ENCODE measurements at regions not wholly inside any gene's neighbourhood (a gene's known extent, or its start where the extent isn't known, plus 50 kb on each side); places are given as distances from the start of the nearest gene placed in this dataset.
A peak's percentile ranks its signal among the peaks of the same experiment; 100 is the strongest.

DNA sequence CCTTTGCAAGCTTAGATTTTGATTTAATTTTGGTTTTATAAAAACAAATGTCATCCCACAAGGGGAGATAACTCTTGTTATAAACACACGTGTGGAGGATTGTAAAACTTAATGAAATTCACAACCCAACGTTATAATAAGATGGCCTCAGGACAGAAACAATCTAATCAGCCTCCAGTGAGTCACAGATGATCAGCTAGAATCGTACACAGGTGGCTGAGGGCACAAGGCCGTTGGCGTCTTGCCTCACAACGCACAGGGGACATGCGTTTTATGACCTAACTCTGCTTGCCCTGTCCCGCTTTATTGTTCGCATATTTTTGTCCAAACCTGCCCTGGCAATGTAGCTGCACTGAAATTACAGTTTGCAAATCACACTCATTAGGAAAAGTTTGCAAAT, 121.9 kb upstream of the PDZRN3 start:
- DNase-seq (ENCODE audit: low read depth in 4 of 6, low spot score in 6 of 6), result peak in 1 of 6 donors; percentile 80
- WGBS (ENCODE audit: insufficient coverage), result 54% methylated on average over 8 of the region's 9 CpGs
- no peaks in the 10 kb centered on the region for H3K27me3 ChIP-seq (ENCODE audit: control insufficient read depth, insufficient read depth, low read length)
- peaks cover 3% of the 10 kb centered on the region for H3K4me1 ChIP-seq (ENCODE audit: control insufficient read depth, insufficient read depth, low read length)
- no peak overlapping the region for H3K4me3 ChIP-seq (ENCODE audit: low read depth, low read length)
- H3K9me3 ChIP-seq (ENCODE audit: control insufficient read depth, insufficient read depth, low read length), result no peaks in the 10 kb centered on the region
- no peaks in the 10 kb centered on the region for H3K36me3 ChIP-seq (ENCODE audit: control insufficient read depth, insufficient read depth, low read length)
- H3K27ac ChIP-seq (ENCODE audit: low read depth, low read length), result no peak overlapping the region

DNA sequence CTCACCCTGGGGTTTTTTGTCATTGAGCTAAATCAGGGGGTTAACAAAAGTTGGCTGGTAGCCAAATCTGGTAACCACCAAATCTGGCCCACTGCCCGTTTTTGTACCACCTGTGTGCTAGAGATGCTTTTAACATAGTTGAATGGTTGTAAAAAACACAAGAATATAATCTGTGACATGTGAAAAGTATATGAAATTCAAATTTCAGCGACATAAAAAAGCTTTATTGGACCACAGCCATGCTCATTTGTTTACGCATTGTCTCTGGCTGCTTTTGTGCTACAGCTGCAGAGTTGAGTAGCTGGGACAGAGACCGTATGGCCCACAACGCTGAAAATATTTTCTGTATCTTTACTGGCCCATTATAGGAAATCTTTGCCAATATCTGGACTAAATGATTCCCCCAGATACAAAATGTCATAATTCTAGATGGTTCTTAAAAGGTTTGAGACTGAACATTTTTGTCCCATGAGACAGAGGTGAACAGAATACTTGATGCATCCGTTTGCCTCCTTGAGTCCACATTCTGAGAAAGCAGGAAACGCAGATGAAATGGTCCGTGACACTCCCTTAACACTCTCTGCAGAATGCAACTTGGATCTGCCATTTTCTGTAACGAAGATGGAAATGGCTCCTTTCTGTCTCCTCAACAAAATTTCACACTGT, 120.9 kb upstream of the PDZRN3 start:
- Histone ChIP-seq H3K9me3 (ENCODE audit: control insufficient read depth, insufficient read depth, low read length) (no peaks in the 10 kb centered on the region), H3K36me3 (ENCODE audit: control insufficient read depth, insufficient read depth, low read length) (no peaks in the 10 kb centered on the region), H3K27ac (ENCODE audit: low read depth, low read length) (no peak overlapping the region), H3K4me3 (ENCODE audit: low read depth, low read length) (no peak overlapping the region), H3K4me1 (ENCODE audit: control insufficient read depth, insufficient read depth, low read length) (peaks cover 3% of the 10 kb centered on the region), H3K27me3 (ENCODE audit: control insufficient read depth, insufficient read depth, low read length) (no peaks in the 10 kb centered on the region)
- DNase-seq (ENCODE audit: low read depth in 4 of 6, low spot score in 6 of 6), result peak in 2 of 6 donors; percentile 71 to 86
- 33% methylated on average over 4 of the region's 9 CpGs for WGBS (ENCODE audit: insufficient coverage)

DNA sequence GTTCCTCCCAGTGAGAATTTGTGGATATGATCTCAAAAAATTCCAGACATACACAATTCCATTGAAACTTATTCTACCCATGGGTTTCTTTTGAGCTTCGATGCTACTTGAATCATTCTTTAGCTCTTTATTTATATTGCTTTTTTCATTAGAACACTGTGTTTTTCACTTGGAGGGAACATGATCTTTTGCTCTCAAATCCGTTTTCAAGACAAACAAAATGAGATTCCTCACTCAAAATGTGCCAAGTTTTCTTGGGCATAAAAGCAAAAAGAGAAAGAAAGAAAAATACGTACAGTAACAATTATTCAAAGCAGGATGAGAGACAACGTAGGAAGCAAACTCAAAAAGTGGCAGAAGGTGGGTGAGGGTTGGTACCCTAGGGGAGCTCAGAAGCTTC, 118.8 kb upstream of the PDZRN3 start:
- Histone ChIP-seq H3K27ac (ENCODE audit: low read depth, low read length) (peak overlapping the region; percentile 61), H3K4me1 (ENCODE audit: control insufficient read depth, insufficient read depth, low read length) (peaks cover 3% of the 10 kb centered on the region), H3K36me3 (ENCODE audit: control insufficient read depth, insufficient read depth, low read length) (no peaks in the 10 kb centered on the region), H3K27me3 (ENCODE audit: control insufficient read depth, insufficient read depth, low read length) (no peaks in the 10 kb centered on the region), H3K4me3 (ENCODE audit: low read depth, low read length) (no peak overlapping the region), H3K9me3 (ENCODE audit: control insufficient read depth, insufficient read depth, low read length) (no peaks in the 10 kb centered on the region)
- WGBS (ENCODE audit: insufficient coverage), result no CpG with 5 or more reads among the region's 4 CpGs
- peak in 1 of 6 donors; percentile 73 for DNase-seq (ENCODE audit: low read depth in 4 of 6, low spot score in 6 of 6)

DNA sequence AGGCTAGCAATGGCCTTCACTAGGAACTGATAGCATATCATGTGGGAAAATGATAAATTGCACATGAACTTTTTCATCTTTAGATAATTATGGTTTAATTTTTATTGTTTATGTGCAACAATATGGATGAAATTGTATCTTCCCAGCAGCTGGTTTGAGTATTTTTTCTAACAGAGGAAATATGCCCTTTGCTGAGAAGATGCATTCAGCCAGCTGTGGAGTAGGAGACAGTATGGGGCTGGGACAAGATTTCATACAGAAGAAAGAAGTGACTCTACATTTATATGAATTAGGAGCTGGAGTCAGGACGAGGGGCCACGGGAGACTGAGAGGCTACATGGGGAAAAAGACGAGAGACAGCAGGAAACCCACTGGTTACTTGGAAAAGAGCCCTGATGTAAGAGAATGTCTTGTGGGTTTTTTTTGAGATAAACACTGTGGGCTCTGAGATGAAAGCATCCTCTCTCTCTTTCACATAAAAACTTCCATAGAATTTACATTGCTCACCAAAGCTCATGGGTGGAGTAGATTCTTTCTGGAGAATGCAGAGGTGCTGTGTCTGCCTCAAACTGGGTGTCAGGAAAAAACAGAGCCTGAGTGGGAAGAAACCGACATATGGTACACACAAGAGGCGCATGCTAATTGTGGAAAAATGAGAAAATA, 115.2 kb upstream of the PDZRN3 start:
- no peaks in the 10 kb centered on the region for H3K36me3 ChIP-seq (ENCODE audit: control insufficient read depth, insufficient read depth, low read length)
- H3K4me1 ChIP-seq (ENCODE audit: control insufficient read depth, insufficient read depth, low read length), result peaks cover 3% of the 10 kb centered on the region
- no peaks in the 10 kb centered on the region for H3K9me3 ChIP-seq (ENCODE audit: control insufficient read depth, insufficient read depth, low read length)
- H3K27me3 ChIP-seq (ENCODE audit: control insufficient read depth, insufficient read depth, low read length), result no peaks in the 10 kb centered on the region
- H3K27ac ChIP-seq (ENCODE audit: low read depth, low read length), result peak overlapping the region; percentile 40
- DNase-seq (ENCODE audit: low read depth in 4 of 6, low spot score in 6 of 6), result no peak
- no CpG with 5 or more reads among the region's 5 CpGs for WGBS (ENCODE audit: insufficient coverage)
- no peak overlapping the region for H3K4me3 ChIP-seq (ENCODE audit: low read depth, low read length)

DNA sequence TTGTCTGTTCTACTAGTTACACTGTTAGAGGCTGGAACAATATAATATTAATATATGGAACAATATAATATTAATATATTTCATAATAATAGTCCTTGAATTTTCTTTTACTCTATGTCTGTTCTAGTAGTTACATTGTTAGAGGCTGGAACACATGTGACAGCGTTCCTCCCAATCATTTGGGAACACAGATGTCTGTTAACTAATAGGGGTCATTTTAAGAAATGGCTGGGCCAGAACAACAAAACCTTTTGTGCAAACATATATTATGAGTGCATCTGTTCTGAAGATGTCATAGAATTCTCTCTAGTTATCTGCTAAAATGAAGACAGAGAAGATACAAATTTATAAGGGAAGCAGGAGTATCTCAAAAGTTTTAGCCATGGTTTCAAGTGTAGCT, 114.0 kb upstream of the PDZRN3 start:
- no peaks in the 10 kb centered on the region for H3K9me3 ChIP-seq (ENCODE audit: control insufficient read depth, insufficient read depth, low read length)
- no peaks in the 10 kb centered on the region for H3K27me3 ChIP-seq (ENCODE audit: control insufficient read depth, insufficient read depth, low read length)
- H3K27ac ChIP-seq (ENCODE audit: low read depth, low read length), result no peak overlapping the region
- DNase-seq (ENCODE audit: low read depth in 4 of 6, low spot score in 6 of 6), result no peak
- no peaks in the 10 kb centered on the region for H3K36me3 ChIP-seq (ENCODE audit: control insufficient read depth, insufficient read depth, low read length)
- no CpG with 5 or more reads among the region's 1 CpG for WGBS (ENCODE audit: insufficient coverage)
- no peak overlapping the region for H3K4me3 ChIP-seq (ENCODE audit: low read depth, low read length)
- no peaks in the 10 kb centered on the region for H3K4me1 ChIP-seq (ENCODE audit: control insufficient read depth, insufficient read depth, low read length)

DNA sequence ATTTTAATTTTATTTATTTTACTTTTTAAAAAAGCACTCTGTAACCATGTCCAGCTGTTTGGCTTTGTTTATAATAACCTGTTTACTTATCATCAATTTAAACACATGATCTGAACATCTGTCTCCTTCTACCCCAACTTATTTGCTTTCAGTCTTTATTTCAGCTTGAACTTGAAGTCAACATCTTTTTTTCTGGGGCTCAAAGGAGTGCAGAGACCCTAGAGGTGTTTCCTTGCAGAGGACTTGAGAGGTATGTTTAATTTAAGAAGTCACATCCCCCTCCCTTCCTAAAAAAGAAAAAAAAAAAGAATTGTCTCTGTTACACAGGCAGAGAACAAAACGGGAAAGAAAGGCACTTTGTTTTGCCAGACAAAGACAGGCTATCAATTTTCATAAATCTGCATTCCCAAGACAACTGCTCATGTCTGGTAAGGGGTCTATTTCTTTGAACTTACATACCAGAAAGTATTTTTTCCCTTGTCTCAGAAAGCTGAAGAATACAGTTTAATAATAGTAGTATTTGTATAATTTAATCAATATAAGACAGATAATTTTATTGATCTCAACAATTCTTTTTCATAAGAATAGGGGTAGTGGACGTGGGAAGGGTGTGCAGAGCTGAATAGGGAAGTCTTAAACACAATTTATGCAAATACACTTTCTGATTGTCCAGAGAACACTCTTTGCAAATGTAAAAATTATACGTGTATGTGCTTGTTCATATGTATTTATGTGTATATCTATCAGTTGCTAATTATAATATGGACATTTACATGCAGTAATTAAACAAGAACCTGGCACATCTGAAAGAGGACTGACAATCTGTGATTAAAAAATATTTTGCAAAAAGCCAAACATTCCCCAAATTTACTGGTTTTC, 109.7 kb upstream of the PDZRN3 start:
- no peaks in the 10 kb centered on the region for H3K36me3 ChIP-seq (ENCODE audit: control insufficient read depth, insufficient read depth, low read length)
- peak in 1 of 6 donors; percentile 5 for DNase-seq (ENCODE audit: low read depth in 4 of 6, low spot score in 6 of 6)
- no peak overlapping the region for H3K27ac ChIP-seq (ENCODE audit: low read depth, low read length)
- no peaks in the 10 kb centered on the region for H3K27me3 ChIP-seq (ENCODE audit: control insufficient read depth, insufficient read depth, low read length)
- no peaks in the 10 kb centered on the region for H3K4me1 ChIP-seq (ENCODE audit: control insufficient read depth, insufficient read depth, low read length)
- WGBS (ENCODE audit: insufficient coverage), result no CpG with 5 or more reads among the region's 3 CpGs
- H3K9me3 ChIP-seq (ENCODE audit: control insufficient read depth, insufficient read depth, low read length), result no peaks in the 10 kb centered on the region
- H3K4me3 ChIP-seq (ENCODE audit: low read depth, low read length), result no peak overlapping the region

DNA sequence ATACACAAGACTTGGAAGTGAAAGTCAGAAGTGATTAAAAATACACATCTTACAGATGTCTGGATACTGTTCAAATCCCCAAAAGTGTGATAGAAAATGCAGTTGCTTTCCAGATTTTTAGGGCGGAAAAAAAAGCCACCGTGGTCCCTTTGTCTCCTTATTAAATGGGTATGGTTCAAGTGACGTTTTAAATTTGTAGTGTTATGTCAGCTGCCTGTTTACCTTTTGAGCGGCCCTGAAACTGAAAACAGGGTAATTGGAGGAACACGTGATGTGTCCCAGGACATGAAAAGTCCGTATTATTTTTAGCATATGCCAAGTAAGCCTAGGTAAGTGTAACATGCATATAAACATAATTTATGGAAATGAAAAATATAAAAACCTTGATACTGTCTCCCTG, 109.0 kb upstream of the PDZRN3 start:
- Histone ChIP-seq H3K27me3 (ENCODE audit: control insufficient read depth, insufficient read depth, low read length) (no peaks in the 10 kb centered on the region), H3K9me3 (ENCODE audit: control insufficient read depth, insufficient read depth, low read length) (no peaks in the 10 kb centered on the region), H3K4me1 (ENCODE audit: control insufficient read depth, insufficient read depth, low read length) (no peaks in the 10 kb centered on the region), H3K27ac (ENCODE audit: low read depth, low read length) (no peak overlapping the region), H3K36me3 (ENCODE audit: control insufficient read depth, insufficient read depth, low read length) (no peaks in the 10 kb centered on the region), H3K4me3 (ENCODE audit: low read depth, low read length) (no peak overlapping the region)
- peak in 1 of 6 donors; percentile 31 for DNase-seq (ENCODE audit: low read depth in 4 of 6, low spot score in 6 of 6)
- WGBS (ENCODE audit: insufficient coverage), result 50% methylated on average over 1 of the region's 6 CpGs

DNA sequence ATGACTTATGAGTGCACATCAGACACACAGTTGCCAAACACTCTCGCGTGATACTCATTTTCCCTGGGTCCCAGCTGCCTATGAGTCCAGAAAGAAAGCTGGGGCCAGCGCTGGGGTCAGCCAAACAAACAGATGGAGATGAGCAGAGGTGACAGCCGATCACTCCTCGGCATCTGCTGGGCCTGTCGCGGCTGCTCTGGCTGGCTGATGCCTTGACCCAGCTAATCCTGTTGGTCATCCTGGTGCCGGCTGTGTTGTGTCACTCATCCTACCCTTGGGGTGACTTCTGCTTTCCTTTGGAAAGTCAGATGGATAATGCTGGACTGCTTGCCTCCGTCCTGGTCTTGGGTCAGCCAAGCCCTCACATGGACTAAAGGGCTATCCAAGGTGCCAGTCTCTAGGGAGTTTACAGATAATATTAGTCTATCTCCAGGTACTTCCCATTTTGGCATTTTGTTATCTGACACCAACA, 105.3 kb upstream of the PDZRN3 start:
- no peak overlapping the region for H3K4me3 ChIP-seq (ENCODE audit: low read depth, low read length)
- H3K27me3 ChIP-seq (ENCODE audit: control insufficient read depth, insufficient read depth, low read length), result no peaks in the 10 kb centered on the region
- DNase-seq (ENCODE audit: low read depth in 4 of 6, low spot score in 6 of 6), result no peak
- H3K27ac ChIP-seq (ENCODE audit: low read depth, low read length), result no peak overlapping the region
- H3K9me3 ChIP-seq (ENCODE audit: control insufficient read depth, insufficient read depth, low read length), result no peaks in the 10 kb centered on the region
- H3K4me1 ChIP-seq (ENCODE audit: control insufficient read depth, insufficient read depth, low read length), result no peaks in the 10 kb centered on the region
- 61% methylated on average over 8 of the region's 9 CpGs for WGBS (ENCODE audit: insufficient coverage)
- no peaks in the 10 kb centered on the region for H3K36me3 ChIP-seq (ENCODE audit: control insufficient read depth, insufficient read depth, low read length)

DNA sequence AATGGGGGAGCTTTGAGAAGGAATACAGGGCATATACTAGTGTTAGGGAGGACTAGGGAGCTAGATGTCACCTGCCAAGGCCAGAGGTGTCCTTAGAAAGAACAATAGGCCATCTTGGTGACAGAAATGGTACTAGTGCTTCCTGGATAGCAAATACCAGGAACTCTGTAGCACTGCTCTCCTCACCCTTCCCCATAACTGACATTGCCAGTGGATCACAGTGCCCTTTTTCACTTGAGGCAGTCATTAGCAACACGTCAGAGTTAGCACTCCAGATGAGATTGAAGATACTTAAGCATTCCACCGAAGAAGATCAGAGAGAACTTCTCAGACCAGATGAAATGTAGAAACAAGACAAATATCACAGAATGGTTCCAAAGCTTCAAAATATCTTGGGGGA, 103.1 kb upstream of the PDZRN3 start:
- Histone ChIP-seq H3K9me3 (ENCODE audit: control insufficient read depth, insufficient read depth, low read length) (no peaks in the 10 kb centered on the region), H3K4me3 (ENCODE audit: low read depth, low read length) (no peak overlapping the region), H3K36me3 (ENCODE audit: control insufficient read depth, insufficient read depth, low read length) (no peaks in the 10 kb centered on the region), H3K27me3 (ENCODE audit: control insufficient read depth, insufficient read depth, low read length) (no peaks in the 10 kb centered on the region), H3K27ac (ENCODE audit: low read depth, low read length) (peak overlapping the region; percentile 81), H3K4me1 (ENCODE audit: control insufficient read depth, insufficient read depth, low read length) (no peaks in the 10 kb centered on the region)
- 80% methylated on average over 1 of the region's 2 CpGs for WGBS (ENCODE audit: insufficient coverage)
- DNase-seq (ENCODE audit: low read depth in 4 of 6, low spot score in 6 of 6), result no peak

Measured in spinal cord (tissue), 9 donors.